Nephron (organoid): ENCODE measurements at regions not wholly inside any gene's neighbourhood (a gene's known extent, or its start where the extent isn't known, plus 50 kb on each side); places are given as distances from the start of the nearest gene placed in this dataset.
"Not testable (repeated sequence)": the region's sequence is repeated elsewhere in the genome, so short reads cannot be mapped to it uniquely, and the experiment has no call there.

Experiments used
- H3K27ac Mint-ChIP-seq, 3 experiments: 2 replicates each; pipeline ENCODE4 v1.8.0; 2020; ENCODE audit warnings: mixed read lengths in 3 of 3, mild to moderate bottlenecking in 2 of 3, moderate library complexity in 1 of 3
- H3K27me3 Mint-ChIP-seq: 2 replicates; pipeline ENCODE4 v1.8.0; 2021; ENCODE audit warnings: low read depth, mild to moderate bottlenecking, moderate library complexity, mixed read lengths
- H3K36me3 Mint-ChIP-seq: 2 replicates; pipeline ENCODE4 v1.8.0; 2020; ENCODE audit warnings: low read depth, mixed read lengths
- H3K4me1 Mint-ChIP-seq: 2 replicates; pipeline ENCODE4 v1.8.0; 2020; ENCODE audit warnings: mixed read lengths
- H3K4me3 Mint-ChIP-seq, 3 experiments: 2 replicates each; pipeline ENCODE4 v1.8.0; 2020; ENCODE audit warnings: mild to moderate bottlenecking in 3 of 3, mixed read lengths in 3 of 3, moderate library complexity in 2 of 3
- H3K9me3 Mint-ChIP-seq: 2 replicates; pipeline ENCODE4 v1.8.0; 2020; ENCODE audit warnings: mixed read lengths
- CTCF ChIP-seq, 3 experiments: fragments of 200-600 bp; sonication (generic); IDR thresholded peaks; one replicate each; pipeline ENCODE4 v1.5.0; 2021; ENCODE audit warnings: antibody characterized with exemption in 3 of 3; ENCODE audit not compliant: unreplicated experiment in 3 of 3

- no peaks in the 10 kb centered on the region for H3K36me3 Mint-ChIP-seq
- H3K4me3 Mint-ChIP-seq, result no peak overlapping the region
- H3K27me3 Mint-ChIP-seq, result no peaks in the 10 kb centered on the region
- no peaks in the 10 kb centered on the region for H3K9me3 Mint-ChIP-seq
- no peak overlapping the region for H3K27ac Mint-ChIP-seq
- TF ChIP-seq CTCF (IDR thresholded peaks at IDR 0.05; ENCODE audit: unreplicated experiment in 3 of 3), result no peak
- H3K4me1 Mint-ChIP-seq, result no peaks in the 10 kb centered on the region
These were observed 859.3 kb upstream of the ATXN7L3B start for GRCh38 chr12:73678335-73678734.

- Mint-ChIP-seq H3K9me3 (peaks cover 2% of the 10 kb centered on the region), H3K27ac (no peak overlapping the region), H3K27me3 (no peaks in the 10 kb centered on the region), H3K4me3 (no peak overlapping the region), H3K4me1 (no peaks in the 10 kb centered on the region), H3K36me3 (no peaks in the 10 kb centered on the region)
- no peak for TF ChIP-seq CTCF (IDR thresholded peaks at IDR 0.05; ENCODE audit: unreplicated experiment in 3 of 3)
These were observed 838.3 kb upstream of the ATXN7L3B start for GRCh38 chr12:73699318-73699717.

- H3K27ac Mint-ChIP-seq, result no peak overlapping the region
- peaks cover 6% of the 10 kb centered on the region for H3K9me3 Mint-ChIP-seq
- no peaks in the 10 kb centered on the region for H3K4me1 Mint-ChIP-seq
- no peak for TF ChIP-seq CTCF (IDR thresholded peaks at IDR 0.05; ENCODE audit: unreplicated experiment in 3 of 3)
- H3K4me3 Mint-ChIP-seq, result no peak overlapping the region
- no peaks in the 10 kb centered on the region for H3K27me3 Mint-ChIP-seq
- no peaks in the 10 kb centered on the region for H3K36me3 Mint-ChIP-seq
These were observed 823.0 kb upstream of the ATXN7L3B start for GRCh38 chr12:73714655-73715054.

GRCh38 chr12:73716143-73716542 lies 821.5 kb upstream of the ATXN7L3B start:
- H3K9me3 Mint-ChIP-seq, H3K27me3 Mint-ChIP-seq, H3K4me3 Mint-ChIP-seq, H3K4me1 Mint-ChIP-seq, H3K27ac Mint-ChIP-seq, H3K36me3 Mint-ChIP-seq: not testable (repeated sequence)

GRCh38 chr12:73719223-73719622 lies 818.4 kb upstream of the ATXN7L3B start:
- no peaks in the 10 kb centered on the region for H3K36me3 Mint-ChIP-seq
- H3K27me3 Mint-ChIP-seq, result no peaks in the 10 kb centered on the region
- TF ChIP-seq CTCF (IDR thresholded peaks at IDR 0.05; ENCODE audit: unreplicated experiment in 3 of 3), result no peak
- H3K4me3 Mint-ChIP-seq, result no peak overlapping the region
- H3K4me1 Mint-ChIP-seq, result no peaks in the 10 kb centered on the region
- H3K27ac Mint-ChIP-seq, result no peak overlapping the region
- H3K9me3 Mint-ChIP-seq, result no peaks in the 10 kb centered on the region

GRCh38 chr12:73726881-73727280 lies 810.8 kb upstream of the ATXN7L3B start:
- no peaks in the 10 kb centered on the region for H3K36me3 Mint-ChIP-seq
- no peak for TF ChIP-seq CTCF (IDR thresholded peaks at IDR 0.05; ENCODE audit: unreplicated experiment in 3 of 3)
- H3K9me3 Mint-ChIP-seq, result no peaks in the 10 kb centered on the region
- H3K27me3 Mint-ChIP-seq, result no peaks in the 10 kb centered on the region
- no peak overlapping the region for H3K4me3 Mint-ChIP-seq
- no peaks in the 10 kb centered on the region for H3K4me1 Mint-ChIP-seq
- H3K27ac Mint-ChIP-seq, result no peak overlapping the region

- Mint-ChIP-seq H3K4me1 (no peaks in the 10 kb centered on the region), H3K4me3 (no peak overlapping the region), H3K9me3 (no peaks in the 10 kb centered on the region), H3K36me3 (no peaks in the 10 kb centered on the region), H3K27ac (no peak overlapping the region), H3K27me3 (no peaks in the 10 kb centered on the region)
- no peak for TF ChIP-seq CTCF (IDR thresholded peaks at IDR 0.05; ENCODE audit: unreplicated experiment in 3 of 3)
These were observed 806.0 kb upstream of the ATXN7L3B start for GRCh38 chr12:73731658-73732057.
